Upper lobe of left lung (tissue), 4 donors: ENCODE measurements at regions not wholly inside any gene's neighbourhood (a gene's known extent, or its start where the extent isn't known, plus 50 kb on each side); places are given as distances from the start of the nearest gene placed in this dataset.
"Not testable (repeated sequence)": the region's sequence is repeated elsewhere in the genome, so short reads cannot be mapped to it uniquely, and the experiment has no call there.

Source experiments
- CTCF ChIP-seq, 6 experiments: fragments of 450-650 bp in 4 of 6; fragments of 200-600 bp in 2 of 6; sonication (generic) in 2 of 6; IDR thresholded peaks; one replicate each; pipeline ENCODE4 v1.5.1; 2016 to 2019; ENCODE audit warnings: antibody characterized with exemption in 6 of 6
- EP300 ChIP-seq, 4 donors: sonication (generic); formaldehyde crosslinking; IDR thresholded peaks; one replicate each; pipeline ENCODE4 v1.5.1; 2017; ENCODE audit warnings: antibody characterized with exemption in 4 of 4, control low read depth in 2 of 4
- POLR2A ChIP-seq, 4 donors: fragments of 450-650 bp; IDR thresholded peaks; one replicate each; pipeline ENCODE4 v1.5.1; 2016 to 2017; ENCODE audit warnings: antibody characterized with exemption in 4 of 4, mild to moderate bottlenecking in 2 of 4

DNA sequence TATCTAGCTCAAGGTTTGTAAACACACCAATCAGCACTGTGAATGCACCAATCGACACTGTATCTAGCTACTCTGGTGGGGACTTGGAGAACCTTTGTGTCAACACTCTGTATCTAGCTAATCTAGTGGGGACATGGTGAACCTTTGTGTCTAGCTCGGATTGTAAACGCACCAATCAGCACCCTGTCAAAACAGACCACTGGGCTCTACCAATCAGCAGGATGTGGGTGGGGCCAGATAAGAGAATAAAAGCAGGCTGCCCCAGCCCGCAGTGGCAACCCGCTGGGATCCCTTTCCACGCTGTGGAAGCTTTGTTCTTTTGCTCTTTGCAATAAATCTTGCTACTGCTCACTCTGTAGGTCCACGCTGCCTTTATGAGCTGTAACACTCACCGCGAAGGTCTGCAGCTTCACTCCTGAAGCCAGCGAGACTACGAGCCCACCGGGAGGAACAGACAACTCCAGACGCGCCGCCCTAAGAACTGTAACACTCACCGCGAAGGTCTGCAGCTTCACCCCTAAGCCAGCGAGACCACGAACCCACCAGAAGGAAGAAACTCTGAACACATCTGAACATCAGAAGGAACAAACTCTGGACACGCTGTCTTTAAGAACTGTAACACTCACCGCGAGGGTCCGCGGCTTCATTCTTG lies 128.5 kb downstream of the MRPL14 start:
- not testable (repeated sequence) for TF ChIP-seq EP300, CTCF, POLR2A (IDR thresholded peaks at IDR 0.05)
